Retina (tissue), 1 donor: ENCODE measurements at regions not wholly inside any gene's neighbourhood (a gene's known extent, or its start where the extent isn't known, plus 50 kb on each side); places are given as distances from the start of the nearest gene placed in this dataset.
"Not testable (repeated sequence)": the region's sequence is repeated elsewhere in the genome, so short reads cannot be mapped to it uniquely, and the experiment has no call there.

ENCODE experiments used
- DNase-seq: peaks from one replicate; pipeline ENCODE4 v3.0.0-alpha.2; 2016

DNA sequence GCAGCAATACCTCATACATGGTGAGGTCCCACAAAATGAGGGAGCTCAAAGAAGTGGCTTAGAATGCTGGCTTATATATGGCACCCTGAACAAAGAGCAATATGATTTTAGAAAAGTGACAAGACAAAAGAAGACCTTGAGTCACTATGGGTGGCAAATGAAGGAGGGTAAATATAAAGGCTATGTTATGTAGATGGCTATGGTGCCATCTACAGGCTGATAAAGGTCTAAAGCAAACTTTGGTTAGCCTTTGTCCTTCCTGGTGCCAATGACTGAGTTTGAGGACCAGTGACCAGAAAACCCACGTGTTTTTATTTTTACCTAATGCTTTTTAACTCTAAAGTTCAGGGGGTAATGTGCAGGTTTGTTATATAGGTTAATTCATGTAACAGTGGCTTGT lies 151.8 kb downstream of the CCNG2 start:
- peak; percentile 2 for DNase-seq

- no peak for DNase-seq
These were observed 152.5 kb downstream of the CCNG2 start for GRCh38 chr4:77309496-77309895.

DNA sequence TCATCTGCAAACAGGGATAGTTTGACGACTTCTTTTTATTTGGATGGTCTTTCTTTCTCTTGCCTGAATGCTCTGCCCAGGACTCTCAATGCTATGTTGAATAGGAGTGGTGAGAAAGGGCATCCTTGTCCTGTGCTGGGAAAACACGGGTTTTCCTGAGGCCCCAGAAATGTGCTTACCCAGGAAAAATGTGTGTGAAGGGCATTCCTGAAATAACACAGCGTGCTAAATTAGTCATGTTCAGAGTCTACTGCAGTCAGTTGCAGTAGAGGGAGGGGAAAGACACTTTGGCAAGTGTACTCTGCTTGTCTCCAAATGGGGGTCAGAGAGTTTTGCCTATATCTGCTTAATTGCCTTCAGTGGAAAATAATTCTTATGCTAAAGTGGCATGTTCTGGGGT lies 153.9 kb downstream of the CCNG2 start:
- DNase-seq = no peak

GRCh38 chr4:77314697-77315096 lies 157.7 kb downstream of the CCNG2 start:
- no peak for DNase-seq

DNA sequence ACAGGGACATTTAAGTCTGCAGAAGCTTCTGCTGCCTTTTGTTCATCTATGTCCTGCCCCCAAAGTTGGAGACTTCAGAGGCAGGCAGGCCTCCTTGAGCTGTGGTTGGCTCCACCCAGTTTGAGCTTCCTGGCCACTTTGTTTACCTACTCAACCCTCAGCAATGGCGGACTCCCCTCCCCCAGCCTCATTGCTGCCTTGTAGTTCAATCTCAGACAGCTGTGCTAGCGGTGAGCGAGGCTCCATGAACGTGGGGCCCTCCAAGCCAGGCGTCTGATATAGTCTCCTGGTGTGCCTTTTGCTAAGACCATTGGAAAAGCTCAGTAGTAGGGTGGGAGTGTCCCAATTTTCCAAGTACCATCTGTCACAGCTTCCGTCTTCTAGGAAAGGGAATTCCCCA lies 170.1 kb downstream of the CCNG2 start:
- DNase-seq = no peak

DNA sequence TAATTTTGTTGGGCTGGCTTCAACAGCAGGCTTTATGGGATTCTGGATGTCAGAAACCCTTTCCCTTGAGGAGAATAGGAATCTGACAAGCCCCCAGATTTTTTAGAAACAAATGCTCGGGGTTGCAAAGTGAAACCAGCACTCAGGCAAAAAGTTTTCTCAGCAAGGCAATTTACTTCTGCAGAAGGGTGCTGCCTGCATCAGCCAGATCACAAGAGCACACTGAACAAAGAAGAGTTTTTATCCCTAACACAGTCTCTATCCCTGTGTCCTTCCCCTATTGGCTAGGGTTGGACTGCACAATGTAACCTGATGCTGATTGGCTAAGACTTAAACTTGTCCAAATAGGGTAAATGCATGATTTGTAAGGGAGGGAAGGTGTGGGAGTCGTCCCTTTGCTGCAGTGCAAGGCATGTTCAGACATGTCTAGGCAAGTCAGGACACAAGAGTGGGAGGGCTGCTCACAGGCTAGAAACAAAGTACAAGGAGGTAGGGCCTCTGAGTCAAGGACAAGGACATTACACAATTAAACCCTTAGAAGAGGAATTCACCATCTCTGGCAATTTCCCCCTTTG lies 175.8 kb downstream of the CCNG2 start:
- DNase-seq = no peak

DNA sequence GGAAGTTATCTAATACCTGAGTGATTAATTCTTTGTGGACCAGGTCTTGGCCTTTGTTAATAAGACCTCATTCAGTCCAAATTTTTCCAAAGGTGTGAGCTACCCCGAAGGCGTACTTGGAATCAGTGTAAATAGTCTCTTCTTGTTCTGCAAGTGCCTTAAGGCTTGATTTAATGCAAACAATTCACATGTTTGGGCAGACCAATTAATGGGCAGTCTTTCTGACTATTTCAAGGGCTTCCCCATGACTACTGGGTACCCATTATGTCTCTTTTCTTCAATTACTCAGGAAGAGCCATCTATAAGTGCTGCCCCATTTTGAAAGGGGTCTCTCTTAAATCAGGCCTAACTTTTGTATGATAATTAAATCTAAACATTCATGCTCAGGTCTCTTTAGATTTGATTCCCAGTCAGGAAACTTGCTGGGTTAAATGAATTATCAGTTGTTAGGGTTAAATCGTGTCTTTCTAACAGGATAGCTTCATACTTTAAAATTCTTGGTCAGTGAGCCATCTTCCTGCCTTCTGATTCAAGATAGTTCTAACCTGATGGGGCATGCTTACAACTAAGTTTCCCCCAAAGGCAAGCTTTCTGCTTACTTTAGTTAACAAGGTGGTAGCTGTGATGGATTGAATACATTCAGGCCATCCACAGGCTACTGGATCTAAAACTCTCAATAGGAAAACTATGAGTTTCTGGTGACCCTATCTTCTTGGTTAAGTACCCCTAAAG lies 179.6 kb downstream of the CCNG2 start:
- no peak for DNase-seq

GRCh38 chr4:77342170-77342810 lies 185.3 kb downstream of the CCNG2 start:
- DNase-seq = no peak

DNA sequence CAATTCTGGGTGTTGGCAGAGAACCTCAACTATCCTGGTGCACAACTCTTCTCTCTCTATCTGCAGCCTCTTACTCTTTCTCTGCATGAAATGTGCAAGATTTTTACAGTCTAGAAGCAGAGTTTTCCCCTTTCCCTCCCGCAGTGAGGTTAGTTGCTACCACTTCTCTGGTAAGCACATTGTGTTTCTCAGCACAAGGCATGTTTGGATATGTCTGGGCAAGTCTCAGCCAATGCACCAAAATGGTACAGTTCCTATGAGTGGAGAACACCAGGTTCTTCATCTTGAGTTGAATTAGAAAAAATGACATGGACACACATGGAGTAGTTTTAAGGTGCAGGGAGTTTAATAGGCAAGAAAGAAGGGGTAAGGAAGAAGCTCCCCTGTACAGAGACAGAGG lies 187.0 kb downstream of the CCNG2 start:
- no peak for DNase-seq

DNA sequence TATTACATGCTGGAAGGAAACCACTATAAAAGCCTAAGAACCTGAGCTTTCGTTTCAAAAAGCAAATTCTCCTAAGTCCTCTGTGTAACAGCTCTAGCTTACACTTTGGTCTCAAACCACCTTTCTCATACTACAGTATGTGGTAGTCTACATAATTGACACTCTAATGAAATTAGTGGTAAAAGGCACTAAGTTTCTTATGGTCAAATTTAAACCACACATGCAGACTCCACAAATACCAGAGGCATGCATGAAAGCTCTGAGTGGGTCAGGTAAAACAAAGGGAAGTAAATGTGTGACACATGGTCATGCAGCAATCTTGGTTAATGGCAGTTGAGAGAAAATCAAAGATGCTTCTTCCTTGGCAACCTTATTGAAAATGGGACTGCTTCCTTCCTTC lies 187.8 kb downstream of the CCNG2 start:
- DNase-seq = no peak

GRCh38 chr4:77347351-77347966 lies 190.5 kb downstream of the CCNG2 start:
- DNase-seq = no peak

DNA sequence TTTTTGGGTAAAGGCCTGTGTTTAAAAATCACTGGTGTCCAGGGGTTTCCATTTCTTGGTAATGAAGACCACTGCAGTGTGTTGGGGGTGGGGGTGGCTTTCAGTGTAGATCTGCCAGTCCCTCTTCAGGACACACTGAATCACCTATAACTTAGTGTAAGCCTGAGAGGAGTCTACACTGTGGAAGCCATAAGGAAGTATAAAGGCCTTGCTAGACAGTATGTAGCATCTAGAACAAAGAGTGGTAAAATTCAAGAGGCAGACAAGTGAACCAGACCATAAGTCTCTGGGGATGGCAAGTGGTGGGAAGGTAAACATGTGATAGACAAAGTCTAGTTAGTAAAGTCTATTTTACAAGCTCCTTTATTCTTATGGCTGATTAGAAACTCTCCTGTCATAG lies 191.8 kb downstream of the CCNG2 start:
- no peak for DNase-seq

DNA sequence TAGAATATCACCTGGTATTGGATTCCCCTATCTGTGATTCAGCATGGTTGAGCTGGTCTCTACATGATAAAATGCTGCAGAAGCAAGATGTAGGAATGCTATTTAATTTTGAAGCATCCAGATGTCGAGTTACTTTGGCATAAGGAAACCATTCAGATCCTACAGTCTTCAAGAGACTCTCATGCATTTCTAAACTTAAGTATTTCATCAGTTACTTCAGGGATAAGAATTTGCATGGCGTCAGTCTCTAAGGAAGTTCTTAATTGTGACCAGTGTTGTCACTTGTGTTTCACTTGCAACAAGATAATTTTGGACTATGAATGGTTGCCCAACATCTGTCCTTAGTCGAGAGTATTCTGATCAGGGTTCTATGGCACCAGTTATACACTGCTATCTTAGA lies 192.4 kb downstream of the CCNG2 start:
- no peak for DNase-seq

DNA sequence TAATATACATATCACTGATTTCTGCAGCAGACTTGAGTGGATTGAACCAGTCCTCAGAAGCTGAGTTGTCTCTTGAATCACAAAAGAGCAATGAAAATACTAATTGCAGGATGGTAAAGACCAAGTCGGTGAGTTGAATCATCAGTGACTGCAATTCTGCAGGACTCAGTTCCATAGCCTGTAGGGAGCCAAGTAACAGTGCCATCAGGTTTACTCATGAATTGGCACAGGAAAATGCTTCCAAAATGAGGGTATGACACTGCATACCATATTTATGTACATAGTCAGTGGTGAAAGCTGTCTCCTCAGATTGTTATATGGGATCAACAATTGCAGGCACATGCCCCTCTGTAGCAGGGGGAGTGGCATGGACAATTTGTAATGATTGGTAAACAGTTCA lies 192.8 kb downstream of the CCNG2 start:
- DNase-seq = no peak

DNA sequence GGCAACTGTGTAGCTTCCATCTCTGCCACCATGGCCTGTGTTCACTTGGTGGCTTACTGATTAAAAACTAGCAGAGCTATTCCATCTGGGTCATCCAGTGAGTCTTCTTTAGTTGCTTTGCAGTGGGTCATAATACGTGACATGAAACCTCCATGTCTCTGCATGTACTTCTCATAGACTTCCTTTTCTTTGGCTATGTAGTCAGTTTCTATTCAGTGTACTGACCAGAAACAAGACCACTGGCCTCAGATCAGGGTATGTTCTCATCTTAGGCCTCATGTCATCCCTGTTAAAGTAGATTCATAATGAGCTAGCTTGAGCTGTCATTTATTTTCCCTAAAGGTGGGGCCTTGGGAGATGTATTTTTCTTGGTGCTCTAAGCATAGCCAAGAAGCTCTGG lies 195.2 kb downstream of the CCNG2 start:
- no peak for DNase-seq

- DNase-seq = not testable (repeated sequence)
These were observed 196.8 kb downstream of the CCNG2 start for GRCh38 chr4:77353724-77354315.

DNA sequence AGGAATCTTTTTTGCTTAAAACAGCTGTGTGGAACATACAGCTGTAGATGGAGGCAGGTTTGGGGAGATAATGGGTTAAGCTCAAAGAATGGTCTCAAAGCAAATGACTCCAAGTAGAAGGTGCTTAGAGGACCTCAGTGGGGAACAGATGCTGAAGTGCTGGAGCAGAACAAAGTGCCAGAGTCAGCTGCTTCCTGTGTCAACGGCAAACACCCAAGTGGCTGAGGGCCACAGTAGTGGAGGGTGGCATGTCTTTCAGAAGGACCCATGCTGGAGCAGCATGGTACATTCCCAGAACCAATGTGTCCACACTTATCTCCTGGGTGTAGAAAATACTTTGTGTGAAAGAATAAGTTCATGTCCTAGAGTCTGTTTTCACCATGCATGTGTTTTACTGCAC lies 197.5 kb downstream of the CCNG2 start:
- DNase-seq = peak; percentile 34

GRCh38 chr4:77355731-77356130 lies 198.7 kb downstream of the CCNG2 start:
- no peak for DNase-seq

DNA sequence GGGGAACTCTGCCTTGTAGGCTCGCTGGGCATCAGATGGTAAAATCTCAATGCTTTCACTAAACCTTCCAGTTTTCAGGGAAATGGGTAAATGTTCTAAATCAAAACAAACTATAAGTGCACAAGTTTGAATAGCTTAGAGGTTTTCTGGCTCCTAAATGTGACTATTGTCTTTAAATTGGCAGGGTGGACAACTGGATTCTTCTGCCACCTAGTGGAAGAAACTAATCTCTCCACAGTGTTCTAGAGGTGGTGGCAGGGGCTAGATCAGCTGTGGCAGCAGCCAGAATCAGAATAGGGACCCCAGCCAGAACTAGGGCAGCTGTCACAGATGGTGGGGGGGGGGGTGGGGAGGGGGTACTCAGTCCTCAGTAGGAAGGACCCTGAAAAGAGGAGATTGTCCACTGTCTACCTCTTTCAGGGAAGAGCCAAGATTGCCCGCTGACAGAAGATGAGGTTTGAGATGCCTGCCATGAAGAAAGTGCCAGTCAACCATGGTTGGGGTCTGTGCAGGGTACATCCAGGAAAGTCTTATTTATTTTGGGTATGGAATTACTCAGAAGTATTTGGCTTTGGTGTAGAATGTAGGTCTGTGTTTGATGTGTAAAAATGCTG lies 201.4 kb downstream of the CCNG2 start:
- peak; percentile 36 for DNase-seq

DNA sequence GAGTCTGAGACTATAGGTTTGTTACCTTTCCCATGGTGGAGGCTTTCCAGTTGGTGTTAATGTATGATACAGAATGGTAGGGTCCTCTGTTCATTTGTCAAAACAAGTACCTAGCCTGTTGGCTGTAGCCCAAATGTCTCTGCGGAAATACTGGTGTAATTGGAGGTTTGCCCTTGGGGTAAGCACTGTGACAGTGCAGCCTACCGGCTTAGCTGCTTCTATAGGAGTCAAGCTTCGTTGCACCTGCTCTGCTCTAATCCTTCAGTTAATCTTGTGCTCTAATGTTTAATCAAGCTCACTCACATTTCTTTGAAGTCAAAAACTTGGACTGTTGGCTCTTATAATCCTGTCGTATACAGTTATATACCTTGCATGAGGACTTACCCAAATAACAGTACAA lies 203.4 kb downstream of the CCNG2 start:
- DNase-seq = no peak

DNA sequence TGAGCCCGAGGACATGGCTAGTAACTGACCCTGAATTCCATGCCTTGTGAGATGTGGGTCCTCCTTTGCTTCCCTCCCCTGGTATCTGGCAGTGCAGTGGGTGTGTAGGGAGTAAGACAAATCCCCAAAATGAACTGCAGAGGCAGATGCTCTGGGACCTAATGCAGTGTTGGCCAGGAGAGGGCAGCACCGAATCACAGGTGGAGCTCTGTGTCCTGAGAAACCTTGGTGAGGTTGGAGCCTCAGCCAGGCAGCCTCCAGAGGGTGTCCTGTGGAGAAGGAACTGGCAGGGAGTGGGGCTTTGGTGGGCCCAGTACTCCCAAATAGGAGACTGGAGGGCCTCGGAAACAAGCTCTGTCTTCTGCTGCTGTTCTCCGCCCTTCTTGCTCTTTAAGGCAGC lies 209.9 kb downstream of the CCNG2 start:
- DNase-seq = not testable (repeated sequence)

- peak; percentile 13 for DNase-seq
These were observed 210.6 kb downstream of the CCNG2 start for GRCh38 chr4:77367638-77368037.

DNA sequence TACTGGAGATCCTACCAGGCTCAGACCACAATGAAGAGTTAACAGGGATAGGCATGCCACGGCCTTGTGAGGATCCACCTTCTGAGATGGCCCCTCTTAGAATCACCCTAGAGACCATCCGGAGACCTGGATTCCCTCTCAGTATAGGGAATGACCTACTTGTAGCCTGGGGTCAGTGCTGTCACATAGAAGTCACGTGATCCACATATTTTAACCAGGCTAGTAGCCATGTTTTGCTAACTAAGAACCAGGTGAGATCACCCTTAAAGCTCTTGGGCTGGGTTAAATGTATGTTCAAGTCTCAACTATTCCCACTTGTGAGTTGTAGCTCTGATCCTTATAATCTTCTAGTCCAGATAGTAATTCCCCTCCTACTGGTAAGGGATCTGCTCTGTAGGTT lies 215.4 kb downstream of the CCNG2 start:
- no peak for DNase-seq
